ENCODE measurements at regions not wholly inside any gene's neighbourhood (a gene's known extent, or its start where the extent isn't known, plus 50 kb on each side); places are given as distances from the start of the nearest gene placed in this dataset.

DNA sequence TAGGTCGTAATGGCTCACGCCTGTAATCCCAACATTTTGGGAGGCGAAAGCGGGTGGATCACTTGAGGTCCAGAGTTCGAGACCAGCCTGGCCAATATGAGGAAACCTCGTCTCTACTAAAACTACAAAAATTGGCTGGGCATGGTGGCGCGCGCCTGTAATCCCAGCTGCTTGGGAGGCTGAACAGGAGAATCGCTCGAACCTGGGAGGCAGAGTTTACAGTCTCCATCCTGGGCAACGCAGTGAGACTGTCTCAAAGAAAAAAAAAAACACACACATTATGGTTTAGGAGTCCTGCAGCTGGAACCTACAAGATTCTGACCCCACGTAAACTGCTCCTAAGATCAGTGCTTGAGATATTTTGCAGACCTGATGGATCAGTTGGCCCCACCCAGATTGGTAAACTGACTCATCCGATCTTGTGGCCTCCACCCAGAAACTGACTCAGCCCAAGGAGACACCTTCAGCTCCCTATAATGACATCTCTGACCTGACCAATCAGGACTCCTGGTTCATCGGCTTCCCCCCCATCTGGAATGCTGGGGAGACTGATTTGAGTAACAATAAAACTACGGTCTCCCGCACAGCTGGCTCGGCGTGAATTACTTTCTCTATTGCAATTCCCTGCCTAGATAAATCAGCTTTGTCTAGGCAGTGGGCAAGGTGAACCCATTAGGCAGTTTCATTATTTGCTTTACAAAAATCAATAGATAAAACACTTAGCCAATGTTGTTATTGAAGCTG, 96.2 kb upstream of the BTN3A2 start:
- no peak overlapping the region for H3K27ac ChIP-seq (ENCODE audit: low read length)
- BruUV-seq (replicated peaks), result no TSS peak
- CTCF ChIA-PET, result no interaction called here

DNA sequence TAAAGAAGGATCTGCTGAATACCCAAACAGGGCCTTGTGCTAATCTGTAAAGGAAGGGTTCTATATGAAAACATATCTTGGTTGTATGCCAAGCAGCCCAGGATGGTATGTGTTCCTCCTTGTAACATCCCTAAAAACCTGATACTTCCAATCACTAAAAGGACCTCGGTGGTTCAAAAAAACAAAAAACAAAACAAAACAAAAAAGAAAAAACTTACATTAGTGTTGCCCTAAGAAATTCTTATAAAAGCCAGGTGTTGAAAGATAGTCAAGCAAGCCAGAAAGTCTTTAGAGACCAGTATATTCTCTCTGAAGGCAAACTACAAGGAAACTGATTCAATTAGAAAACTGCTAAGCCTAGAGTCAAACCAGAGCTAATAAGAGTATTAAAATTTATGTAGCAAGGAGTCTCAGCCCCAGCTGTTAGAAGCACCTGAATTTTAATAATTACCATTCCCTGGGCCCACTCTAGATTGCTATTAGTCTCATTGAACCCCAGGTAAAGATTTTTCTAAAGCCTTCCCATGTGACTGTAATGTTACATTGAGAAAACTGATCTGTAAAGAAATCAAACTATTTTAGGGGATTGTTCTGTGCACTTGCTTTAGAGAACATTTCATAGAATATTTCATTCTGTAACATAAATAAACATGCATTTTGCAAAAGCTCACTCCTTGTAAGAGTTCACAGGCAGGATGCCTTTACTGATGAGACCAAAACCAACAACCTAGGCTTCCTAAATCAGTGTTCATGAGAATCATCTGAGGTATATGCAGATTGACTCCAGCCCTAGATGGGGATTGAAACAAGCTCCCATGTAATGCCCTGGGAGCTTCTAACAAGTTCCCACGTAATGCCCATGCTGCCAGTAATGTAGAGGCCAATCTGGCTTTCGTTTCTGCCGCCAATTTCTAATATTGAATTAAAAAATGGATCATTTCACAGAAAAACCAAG, 95.2 kb upstream of the BTN3A2 start:
- H3K4me3 ChIP-seq (ENCODE audit: low read depth in 2 of 2, low read length in 2 of 2), result peak overlapping the region in 1 of 2 experiments; percentile 28; a peak in 1 of 4 replicates
- H3K27ac ChIP-seq (ENCODE audit: low read length), result peak overlapping the region; percentile 18; the same call in 1 of the 2 replicates
- in situ Hi-C loops (cut with HindIII; ENCODE audit: low pct_unique_long_range_greater_than_20kb, low sequenced_read_pairs), result no loop called here
- intact Hi-C loops (cut with micrococcal nuclease; ENCODE audit: unreplicated experiment), result loop anchor here (5.0 kb wide), 1 partner anchor 53 kb away; a partner anchor contains a TSS
- peaks cover 7% of the 10 kb centered on the region for H3K4me1 ChIP-seq (ENCODE audit: control insufficient read depth, insufficient read depth, low read length)
- H3K36me3 ChIP-seq (ENCODE audit: control insufficient read depth, insufficient read depth, low read length), result no peaks in the 10 kb centered on the region
- POLR2A ChIA-PET, result interaction anchor here (0.5 kb wide), 1 partner anchor 33 kb away, joined by 4 read pairs; no protein-coding TSS in a partner anchor
- ATAC-seq (no peak), DNase-seq (ENCODE audit: low read depth, low spot score) (no peak)
- CTCF ChIA-PET, result no interaction called here
- no peaks in the 10 kb centered on the region for H3K9me3 ChIP-seq (ENCODE audit: control insufficient read depth, insufficient read depth, low read depth, low read length)
- BruUV-seq (replicated peaks), result no TSS peak
- no peaks in the 10 kb centered on the region for H3K27me3 ChIP-seq (ENCODE audit: control insufficient read depth, insufficient read depth, low read length)
- TF ChIP-seq, protein P1, sequence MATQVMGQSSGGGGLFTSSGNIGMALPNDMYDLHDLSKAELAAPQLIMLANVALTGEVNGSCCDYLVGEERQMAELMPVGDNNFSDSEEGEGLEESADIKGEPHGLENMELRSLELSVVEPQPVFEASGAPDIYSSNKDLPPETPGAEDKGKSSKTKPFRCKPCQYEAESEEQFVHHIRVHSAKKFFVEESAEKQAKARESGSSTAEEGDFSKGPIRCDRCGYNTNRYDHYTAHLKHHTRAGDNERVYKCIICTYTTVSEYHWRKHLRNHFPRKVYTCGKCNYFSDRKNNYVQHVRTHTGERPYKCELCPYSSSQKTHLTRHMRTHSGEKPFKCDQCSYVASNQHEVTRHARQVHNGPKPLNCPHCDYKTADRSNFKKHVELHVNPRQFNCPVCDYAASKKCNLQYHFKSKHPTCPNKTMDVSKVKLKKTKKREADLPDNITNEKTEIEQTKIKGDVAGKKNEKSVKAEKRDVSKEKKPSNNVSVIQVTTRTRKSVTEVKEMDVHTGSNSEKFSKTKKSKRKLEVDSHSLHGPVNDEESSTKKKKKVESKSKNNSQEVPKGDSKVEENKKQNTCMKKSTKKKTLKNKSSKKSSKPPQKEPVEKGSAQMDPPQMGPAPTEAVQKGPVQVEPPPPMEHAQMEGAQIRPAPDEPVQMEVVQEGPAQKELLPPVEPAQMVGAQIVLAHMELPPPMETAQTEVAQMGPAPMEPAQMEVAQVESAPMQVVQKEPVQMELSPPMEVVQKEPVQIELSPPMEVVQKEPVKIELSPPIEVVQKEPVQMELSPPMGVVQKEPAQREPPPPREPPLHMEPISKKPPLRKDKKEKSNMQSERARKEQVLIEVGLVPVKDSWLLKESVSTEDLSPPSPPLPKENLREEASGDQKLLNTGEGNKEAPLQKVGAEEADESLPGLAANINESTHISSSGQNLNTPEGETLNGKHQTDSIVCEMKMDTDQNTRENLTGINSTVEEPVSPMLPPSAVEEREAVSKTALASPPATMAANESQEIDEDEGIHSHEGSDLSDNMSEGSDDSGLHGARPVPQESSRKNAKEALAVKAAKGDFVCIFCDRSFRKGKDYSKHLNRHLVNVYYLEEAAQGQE (IDR thresholded peaks at IDR 0.05; ENCODE audit: insufficient read depth in 1 of 2, low read depth in 2 of 2, low read length in 1 of 2), result no peak
- TF ChIP-seq TCF7L2 (IDR thresholded peaks at IDR 0.05; ENCODE audit: low read depth, low read length) (no peak), POLR2AphosphoS5 (IDR thresholded peaks at IDR 0.05; ENCODE audit: low read depth, low read length) (no peak), SIN3A (IDR thresholded peaks at IDR 0.05; ENCODE audit: borderline replicate concordance, insufficient read depth, low read depth, low read length) (no peak)
- TF ChIP-seq, protein P2, sequence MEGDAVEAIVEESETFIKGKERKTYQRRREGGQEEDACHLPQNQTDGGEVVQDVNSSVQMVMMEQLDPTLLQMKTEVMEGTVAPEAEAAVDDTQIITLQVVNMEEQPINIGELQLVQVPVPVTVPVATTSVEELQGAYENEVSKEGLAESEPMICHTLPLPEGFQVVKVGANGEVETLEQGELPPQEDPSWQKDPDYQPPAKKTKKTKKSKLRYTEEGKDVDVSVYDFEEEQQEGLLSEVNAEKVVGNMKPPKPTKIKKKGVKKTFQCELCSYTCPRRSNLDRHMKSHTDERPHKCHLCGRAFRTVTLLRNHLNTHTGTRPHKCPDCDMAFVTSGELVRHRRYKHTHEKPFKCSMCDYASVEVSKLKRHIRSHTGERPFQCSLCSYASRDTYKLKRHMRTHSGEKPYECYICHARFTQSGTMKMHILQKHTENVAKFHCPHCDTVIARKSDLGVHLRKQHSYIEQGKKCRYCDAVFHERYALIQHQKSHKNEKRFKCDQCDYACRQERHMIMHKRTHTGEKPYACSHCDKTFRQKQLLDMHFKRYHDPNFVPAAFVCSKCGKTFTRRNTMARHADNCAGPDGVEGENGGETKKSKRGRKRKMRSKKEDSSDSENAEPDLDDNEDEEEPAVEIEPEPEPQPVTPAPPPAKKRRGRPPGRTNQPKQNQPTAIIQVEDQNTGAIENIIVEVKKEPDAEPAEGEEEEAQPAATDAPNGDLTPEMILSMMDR (IDR thresholded peaks at IDR 0.05), result no peak

More for the DNA sequence above, 96.2 kb upstream of the BTN3A2 start:
- POLR2A ChIA-PET, result no interaction called here
- Histone ChIP-seq H3K36me3 (ENCODE audit: control insufficient read depth, insufficient read depth, low read length) (no peaks in the 10 kb centered on the region), H3K4me3 (ENCODE audit: low read depth in 2 of 2, low read length in 2 of 2) (no peak overlapping the region), H3K9me3 (ENCODE audit: control insufficient read depth, insufficient read depth, low read depth, low read length) (no peaks in the 10 kb centered on the region), H3K4me1 (ENCODE audit: control insufficient read depth, insufficient read depth, low read length) (no peaks in the 10 kb centered on the region), H3K27me3 (ENCODE audit: control insufficient read depth, insufficient read depth, low read length) (no peaks in the 10 kb centered on the region)
- TF ChIP-seq POLR2AphosphoS5 (IDR thresholded peaks at IDR 0.05; ENCODE audit: low read depth, low read length) (no peak), SIN3A (IDR thresholded peaks at IDR 0.05; ENCODE audit: borderline replicate concordance, insufficient read depth, low read depth, low read length) (no peak), TCF7L2 (IDR thresholded peaks at IDR 0.05; ENCODE audit: low read depth, low read length) (no peak)
- TF ChIP-seq, protein P1 (IDR thresholded peaks at IDR 0.05; ENCODE audit: insufficient read depth in 1 of 2, low read depth in 2 of 2, low read length in 1 of 2), result no peak
- TF ChIP-seq, protein P2 (IDR thresholded peaks at IDR 0.05), result no peak
- in situ Hi-C loops (cut with HindIII; ENCODE audit: low pct_unique_long_range_greater_than_20kb, low sequenced_read_pairs) (no loop called here), intact Hi-C loops (cut with micrococcal nuclease; ENCODE audit: unreplicated experiment) (no loop called here)
- no peak for ATAC-seq
- DNase-seq (ENCODE audit: low read depth, low spot score), result no peak
